Liver (tissue), 7 donors: ENCODE measurements at regions not wholly inside any gene's neighbourhood (a gene's known extent, or its start where the extent isn't known, plus 50 kb on each side); places are given as distances from the start of the nearest gene placed in this dataset.

Experiments
- DNase-seq: peaks from one replicate; pipeline ENCODE4 v3.0.0-alpha.2; 2017; ENCODE audit warnings: low spot score
- H3K27ac ChIP-seq, 2 donors: one replicate each; pipeline ENCODE4 v1.7.0; 2013; ENCODE audit warnings: inconsistent platforms in 2 of 2, low read length in 2 of 2, control low read depth in 1 of 2, low read depth in 1 of 2, mild to moderate bottlenecking in 1 of 2
- H3K27me3 ChIP-seq, 4 donors: one replicate each; pipeline versions ENCODE4 v1.6.1 to v1.7.0; 2013; ENCODE audit warnings: low read length in 3 of 4, inconsistent platforms in 1 of 4, mild to moderate bottlenecking in 1 of 4, moderate library complexity in 1 of 4; ENCODE audit not compliant: control insufficient read depth in 4 of 4, insufficient read depth in 4 of 4
- H3K36me3 ChIP-seq, 4 donors: one replicate each; pipeline versions ENCODE4 v1.6.1 to v1.7.0; 2013; ENCODE audit warnings: low read length in 3 of 4, mild to moderate bottlenecking in 3 of 4, low read depth in 1 of 4, moderate library complexity in 1 of 4; ENCODE audit not compliant: control insufficient read depth in 4 of 4, insufficient read depth in 3 of 4
- H3K4me1 ChIP-seq, 4 donors: one replicate each; pipeline versions ENCODE4 v1.6.1 to v1.7.0; 2013; ENCODE audit warnings: low read length in 3 of 4, mild to moderate bottlenecking in 3 of 4, moderate library complexity in 1 of 4; ENCODE audit not compliant: control insufficient read depth in 4 of 4, insufficient read depth in 4 of 4
- H3K4me3 ChIP-seq, 3 donors: one replicate each; pipeline versions ENCODE4 v1.6.1 to v1.7.0; 2013; ENCODE audit warnings: low read length in 3 of 3, control low read depth in 1 of 3, low read depth in 1 of 3, mild to moderate bottlenecking in 1 of 3
- H3K9ac ChIP-seq, 2 donors: one replicate each; pipeline ENCODE4 v1.7.0; 2013; ENCODE audit warnings: low read length in 2 of 2, mild to moderate bottlenecking in 2 of 2, moderate library complexity in 2 of 2, control low read depth in 1 of 2, low read depth in 1 of 2
- H3K9me3 ChIP-seq, 4 donors: one replicate each; pipeline versions ENCODE4 v1.6.1 to v1.7.0; 2013; ENCODE audit warnings: low read length in 3 of 4; ENCODE audit not compliant: control insufficient read depth in 4 of 4
- EGR1 ChIP-seq, 2 donors: IDR thresholded peaks; 2 replicates each; pipeline ENCODE4 v1.6.1; 2016 to 2018; ENCODE audit warnings: antibody characterized with exemption in 2 of 2, low read depth in 2 of 2
- FOXA2 ChIP-seq: IDR thresholded peaks from 2 replicates; pipeline ENCODE4 v1.6.1; 2016; ENCODE audit warnings: antibody characterized with exemption
- HNF4A ChIP-seq, 2 donors: conservative IDR thresholded peaks; 2 replicates each; pipeline ENCODE4 v1.6.1; 2016; ENCODE audit warnings: antibody characterized with exemption in 2 of 2, mild to moderate bottlenecking in 2 of 2
- RAD21 ChIP-seq, 2 donors: IDR thresholded peaks; 2 replicates each; pipeline ENCODE4 v1.6.1; 2016; ENCODE audit warnings: antibody characterized with exemption in 2 of 2, mild to moderate bottlenecking in 2 of 2
- REST ChIP-seq: IDR thresholded peaks from 2 replicates; pipeline ENCODE4 v1.6.1; 2016; ENCODE audit warnings: antibody characterized with exemption, mild to moderate bottlenecking
- RXRA ChIP-seq, 2 donors: IDR thresholded peaks; 2 replicates each; pipeline ENCODE4 v1.6.1; 2017 to 2018; ENCODE audit warnings: antibody characterized with exemption in 2 of 2, mild to moderate bottlenecking in 1 of 2
- SP1 ChIP-seq: IDR thresholded peaks from 2 replicates; pipeline ENCODE4 v1.6.1; 2018; ENCODE audit warnings: antibody characterized with exemption, mild to moderate bottlenecking
- TAF1 ChIP-seq: conservative IDR thresholded peaks from 2 replicates; pipeline ENCODE4 v1.6.1; 2016; ENCODE audit warnings: antibody characterized with exemption, mild to moderate bottlenecking
- YY1 ChIP-seq: IDR thresholded peaks from 2 replicates; pipeline ENCODE4 v1.6.1; 2016; ENCODE audit warnings: antibody characterized with exemption, mild to moderate bottlenecking
- ZBTB33 ChIP-seq: IDR thresholded peaks from 2 replicates; pipeline ENCODE4 v1.6.1; 2016; ENCODE audit warnings: antibody characterized with exemption
- WGBS: extraction: QIAGEN DNeasy Blood & Tissue Kit; methylation state at CpG from one replicate; pipeline ENCODE4 v1.1.7; 2013; 5-methylcytosine and 5-hydroxymethylcytosine counted together
- TF ChIP-seq, protein P1 (sequence below): IDR thresholded peaks from 2 replicates; pipeline ENCODE4 v1.6.1; 2016; ENCODE audit warnings: antibody characterized with exemption
- TF ChIP-seq, protein P2 (sequence below): IDR thresholded peaks from 2 replicates; pipeline ENCODE4 v1.6.1; 2016; ENCODE audit warnings: antibody characterized with exemption
- donor health status: healthy.
- donor health status: healthy.
- donor health status: healthy.
- donor health status: healthy.

- Histone ChIP-seq H3K4me3 (no peak overlapping the region), H3K27ac (no peak overlapping the region), H3K9me3 (no peaks in the 10 kb centered on the region), H3K9ac (no peak overlapping the region), H3K4me1 (no peaks in the 10 kb centered on the region), H3K27me3 (no peaks in the 10 kb centered on the region), H3K36me3 (no peaks in the 10 kb centered on the region)
- no peak for TF ChIP-seq REST
- TF ChIP-seq YY1, result no peak
- TF ChIP-seq RXRA (IDR thresholded peaks at IDR 0.05), result no peak
- no peak for TF ChIP-seq HNF4A (conservative IDR thresholded peaks at IDR 0.05)
- no peak for TF ChIP-seq ZBTB33
- no peak for TF ChIP-seq RAD21 (IDR thresholded peaks at IDR 0.05)
- 82% methylated on average over 6 of the region's 6 CpGs for WGBS
- DNase-seq, result no peak
Measured at GRCh38 chr13:99144306-99144705, 56.3 kb upstream of the UBAC2 start.

DNA sequence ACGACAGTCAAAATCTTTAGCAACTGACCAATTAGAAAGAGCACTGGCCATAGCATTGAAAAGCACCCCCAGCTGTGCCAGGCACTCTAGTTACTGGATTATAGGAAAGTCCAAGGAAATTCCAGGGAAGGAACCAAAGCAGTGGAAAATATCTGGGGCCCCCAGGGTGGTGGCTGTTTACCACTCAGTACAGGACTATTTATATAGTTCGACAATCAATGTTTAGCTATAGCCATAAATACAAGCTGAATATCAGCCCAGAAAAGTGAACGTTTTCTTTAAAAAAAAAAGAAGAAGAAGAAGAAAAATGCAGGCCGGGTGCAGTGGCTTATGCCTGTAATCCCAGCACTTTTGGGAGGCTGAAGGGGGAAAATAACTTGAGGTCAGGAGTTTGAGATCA lies 55.2 kb upstream of the UBAC2 start:
- Histone ChIP-seq H3K36me3 (no peaks in the 10 kb centered on the region), H3K4me1 (no peaks in the 10 kb centered on the region), H3K27ac (no peak overlapping the region), H3K9ac (no peak overlapping the region), H3K27me3 (no peaks in the 10 kb centered on the region), H3K9me3 (no peaks in the 10 kb centered on the region), H3K4me3 (no peak overlapping the region)
- DNase-seq, result no peak
- WGBS, result 79% methylated on average over 4 of the region's 4 CpGs
- TF ChIP-seq, protein P1, sequence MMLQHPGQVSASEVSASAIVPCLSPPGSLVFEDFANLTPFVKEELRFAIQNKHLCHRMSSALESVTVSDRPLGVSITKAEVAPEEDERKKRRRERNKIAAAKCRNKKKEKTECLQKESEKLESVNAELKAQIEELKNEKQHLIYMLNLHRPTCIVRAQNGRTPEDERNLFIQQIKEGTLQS, result no peak
- TF ChIP-seq REST (no peak), FOXA2 (no peak), RAD21 (IDR thresholded peaks at IDR 0.05) (no peak), RXRA (IDR thresholded peaks at IDR 0.05) (no peak), TAF1 (no peak), SP1 (no peak), EGR1 (IDR thresholded peaks at IDR 0.05; ENCODE audit: low read depth in 2 of 2) (no peak), HNF4A (conservative IDR thresholded peaks at IDR 0.05) (no peak)
- TF ChIP-seq, protein P2, sequence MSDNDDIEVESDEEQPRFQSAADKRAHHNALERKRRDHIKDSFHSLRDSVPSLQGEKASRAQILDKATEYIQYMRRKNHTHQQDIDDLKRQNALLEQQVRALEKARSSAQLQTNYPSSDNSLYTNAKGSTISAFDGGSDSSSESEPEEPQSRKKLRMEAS, result no peak
